ENCODE measurements at regions not wholly inside any gene's neighbourhood (a gene's known extent, or its start where the extent isn't known, plus 50 kb on each side); places are given as distances from the start of the nearest gene placed in this dataset.
"Not testable (repeated sequence)": the region's sequence is repeated elsewhere in the genome, so short reads cannot be mapped to it uniquely, and the experiment has no call there.

GRCh38 chr6:57860481-57861315 is 543.3 kb downstream of the PRIM2 start:
- not testable (repeated sequence) for DNase-seq (ENCODE audit: low spot score)

- not testable (repeated sequence) for DNase-seq (ENCODE audit: low spot score)
These were observed 552.7 kb downstream of the PRIM2 start for GRCh38 chr6:57870083-57870482.

- DNase-seq (ENCODE audit: low spot score) = not testable (repeated sequence)
These were observed 556.0 kb downstream of the PRIM2 start for GRCh38 chr6:57873424-57873823.

GRCh38 chr6:57876659-57877058 is 559.2 kb downstream of the PRIM2 start:
- not testable (repeated sequence) for DNase-seq (ENCODE audit: low spot score)

- DNase-seq (ENCODE audit: low spot score) = not testable (repeated sequence)
These were observed 560.3 kb downstream of the PRIM2 start for GRCh38 chr6:57877729-57878128.

GRCh38 chr6:57878792-57879191 is 561.4 kb downstream of the PRIM2 start:
- DNase-seq (ENCODE audit: low spot score) = not testable (repeated sequence)

GRCh38 chr6:57898850-57899249 is 581.4 kb downstream of the PRIM2 start:
- not testable (repeated sequence) for DNase-seq (ENCODE audit: low spot score)

- DNase-seq (ENCODE audit: low spot score) = not testable (repeated sequence)
These were observed 583.4 kb downstream of the PRIM2 start for GRCh38 chr6:57900687-57901399.

GRCh38 chr6:57901445-57901844 is 584.0 kb downstream of the PRIM2 start:
- not testable (repeated sequence) for DNase-seq (ENCODE audit: low spot score)

GRCh38 chr6:57904356-57904755 is 586.9 kb downstream of the PRIM2 start:
- DNase-seq (ENCODE audit: low spot score) = not testable (repeated sequence)

- DNase-seq (ENCODE audit: low spot score) = not testable (repeated sequence)
These were observed 597.9 kb downstream of the PRIM2 start for GRCh38 chr6:57915300-57915699.

- DNase-seq (ENCODE audit: low spot score) = not testable (repeated sequence)
These were observed 625.5 kb downstream of the PRIM2 start for GRCh38 chr6:57942966-57943365.

- DNase-seq (ENCODE audit: low spot score) = not testable (repeated sequence)
These were observed 628.8 kb downstream of the PRIM2 start for GRCh38 chr6:57946084-57946768.

GRCh38 chr6:57946769-57947091 is 629.3 kb downstream of the PRIM2 start:
- DNase-seq (ENCODE audit: low spot score) = not testable (repeated sequence)

- DNase-seq (ENCODE audit: low spot score) = not testable (repeated sequence)
These were observed 631.1 kb downstream of the PRIM2 start for GRCh38 chr6:57948481-57948880.

- DNase-seq (ENCODE audit: low spot score) = not testable (repeated sequence)
These were observed 633.0 kb downstream of the PRIM2 start for GRCh38 chr6:57950430-57950829.

- DNase-seq (ENCODE audit: low spot score) = not testable (repeated sequence)
These were observed 649.3 kb downstream of the PRIM2 start for GRCh38 chr6:57966757-57967156.

GRCh38 chr6:57971956-57972355 is 654.5 kb downstream of the PRIM2 start:
- DNase-seq (ENCODE audit: low spot score) = not testable (repeated sequence)

- no peak for DNase-seq (ENCODE audit: low spot score)
These were observed 657.2 kb downstream of the PRIM2 start for GRCh38 chr6:57974653-57975052.

- DNase-seq (ENCODE audit: low spot score) = not testable (repeated sequence)
These were observed 657.7 kb downstream of the PRIM2 start for GRCh38 chr6:57975127-57975526.

GRCh38 chr6:57976371-57976770 is 658.9 kb downstream of the PRIM2 start:
- DNase-seq (ENCODE audit: low spot score) = not testable (repeated sequence)

- DNase-seq (ENCODE audit: low spot score) = not testable (repeated sequence)
These were observed 666.2 kb downstream of the PRIM2 start for GRCh38 chr6:57983603-57984002.
